Prostate gland (tissue), 2 donors: ENCODE measurements at regions not wholly inside any gene's neighbourhood (a gene's known extent, or its start where the extent isn't known, plus 50 kb on each side); places are given as distances from the start of the nearest gene placed in this dataset.

Source experiments
- DNase-seq: peaks from one replicate; pipeline ENCODE4 v3.0.0-alpha.2; 2019; ENCODE audit warnings: low spot score
- H3K27ac ChIP-seq, 2 donors: fragments of 200-600 bp; sonication (generic); 2 replicates each; pipeline ENCODE4 v1.5.1; 2017 to 2019
- H3K27me3 ChIP-seq: fragments of 200-600 bp; sonication (generic); replicated peaks from 2 replicates; pipeline ENCODE4 v1.5.1; 2019; ENCODE audit not compliant: insufficient read depth
- H3K36me3 ChIP-seq, 2 donors: fragments of 200-600 bp; sonication (generic); 1 replicate in 1 of 2; 2 replicates in 1 of 2; pipeline versions ENCODE4 v1.5.1 to v1.8.1; 2017 to 2019
- H3K4me1 ChIP-seq: fragments of 200-600 bp; sonication (generic); replicated peaks from 2 replicates; pipeline ENCODE4 v1.5.1; 2019
- H3K4me3 ChIP-seq, 2 donors: fragments of 200-600 bp; sonication (generic); 2 replicates each; pipeline ENCODE4 v1.5.1; 2017 to 2019
- H3K9me3 ChIP-seq: fragments of 200-600 bp; sonication (generic); 2 replicates; pipeline ENCODE4 v1.5.1; 2017
- POLR2A ChIP-seq: fragments of 450-650 bp; IDR thresholded peaks from one replicate; pipeline ENCODE4 v1.6.1; 2016; ENCODE audit warnings: antibody characterized with exemption, mild to moderate bottlenecking
- POLR2AphosphoS5 ChIP-seq: sonication (generic); formaldehyde crosslinking; IDR thresholded peaks from one replicate; pipeline ENCODE4 v1.6.1; 2017; ENCODE audit warnings: antibody characterized with exemption
- WGBS: methylation state at CpG from one replicate; pipeline ENCODE4 v1.1.5; 2018; 5-methylcytosine and 5-hydroxymethylcytosine counted together
- intact Hi-C: fragments of 100-400 bp; cut with DNase I; formaldehyde crosslinking; loops from one replicate; pipeline ENCODE4 v1.14.2; 2022
- TF ChIP-seq, protein P1 (sequence below), 4 experiments: fragments of 200-600 bp in 2 of 4; fragments of 450-650 bp in 2 of 4; sonication (generic) in 2 of 4; IDR thresholded peaks; 1 replicate in 3 of 4; 2 replicates in 1 of 4; pipeline ENCODE4 v1.5.1; 2016 to 2019; ENCODE audit warnings: antibody characterized with exemption in 4 of 4, mild to moderate bottlenecking in 2 of 4, moderate library complexity in 2 of 4

GRCh38 chr2:145022666-145023333 lies 502.9 kb upstream of the ZEB2 start:
- H3K27me3 ChIP-seq: no peaks in the 10 kb centered on the region
- intact Hi-C loops: no loop called here
- H3K36me3 ChIP-seq: no peaks in the 10 kb centered on the region
- no peak for DNase-seq
- H3K9me3 ChIP-seq: no peaks in the 10 kb centered on the region
- no peak overlapping the region for H3K27ac ChIP-seq
- 27% methylated on average over 5 of the region's 5 CpGs for WGBS
- TF ChIP-seq, protein P1, sequence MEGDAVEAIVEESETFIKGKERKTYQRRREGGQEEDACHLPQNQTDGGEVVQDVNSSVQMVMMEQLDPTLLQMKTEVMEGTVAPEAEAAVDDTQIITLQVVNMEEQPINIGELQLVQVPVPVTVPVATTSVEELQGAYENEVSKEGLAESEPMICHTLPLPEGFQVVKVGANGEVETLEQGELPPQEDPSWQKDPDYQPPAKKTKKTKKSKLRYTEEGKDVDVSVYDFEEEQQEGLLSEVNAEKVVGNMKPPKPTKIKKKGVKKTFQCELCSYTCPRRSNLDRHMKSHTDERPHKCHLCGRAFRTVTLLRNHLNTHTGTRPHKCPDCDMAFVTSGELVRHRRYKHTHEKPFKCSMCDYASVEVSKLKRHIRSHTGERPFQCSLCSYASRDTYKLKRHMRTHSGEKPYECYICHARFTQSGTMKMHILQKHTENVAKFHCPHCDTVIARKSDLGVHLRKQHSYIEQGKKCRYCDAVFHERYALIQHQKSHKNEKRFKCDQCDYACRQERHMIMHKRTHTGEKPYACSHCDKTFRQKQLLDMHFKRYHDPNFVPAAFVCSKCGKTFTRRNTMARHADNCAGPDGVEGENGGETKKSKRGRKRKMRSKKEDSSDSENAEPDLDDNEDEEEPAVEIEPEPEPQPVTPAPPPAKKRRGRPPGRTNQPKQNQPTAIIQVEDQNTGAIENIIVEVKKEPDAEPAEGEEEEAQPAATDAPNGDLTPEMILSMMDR (IDR thresholded peaks at IDR 0.05): no peak
- no peak for TF ChIP-seq POLR2AphosphoS5
- no peak for TF ChIP-seq POLR2A
- H3K4me1 ChIP-seq: no peaks in the 10 kb centered on the region
- no peak overlapping the region for H3K4me3 ChIP-seq

GRCh38 chr2:145021962-145022665 lies 502.2 kb upstream of the ZEB2 start:
- Histone ChIP-seq H3K27ac (no peak overlapping the region), H3K4me1 (no peaks in the 10 kb centered on the region), H3K9me3 (no peaks in the 10 kb centered on the region), H3K4me3 (no peak overlapping the region), H3K27me3 (no peaks in the 10 kb centered on the region), H3K36me3 (no peaks in the 10 kb centered on the region)
- WGBS: 54% methylated on average over 2 of the region's 2 CpGs
- intact Hi-C loops: no loop called here
- no peak for DNase-seq
- TF ChIP-seq POLR2A (no peak), POLR2AphosphoS5 (no peak)
- TF ChIP-seq, protein P1 (IDR thresholded peaks at IDR 0.05): no peak

DNA sequence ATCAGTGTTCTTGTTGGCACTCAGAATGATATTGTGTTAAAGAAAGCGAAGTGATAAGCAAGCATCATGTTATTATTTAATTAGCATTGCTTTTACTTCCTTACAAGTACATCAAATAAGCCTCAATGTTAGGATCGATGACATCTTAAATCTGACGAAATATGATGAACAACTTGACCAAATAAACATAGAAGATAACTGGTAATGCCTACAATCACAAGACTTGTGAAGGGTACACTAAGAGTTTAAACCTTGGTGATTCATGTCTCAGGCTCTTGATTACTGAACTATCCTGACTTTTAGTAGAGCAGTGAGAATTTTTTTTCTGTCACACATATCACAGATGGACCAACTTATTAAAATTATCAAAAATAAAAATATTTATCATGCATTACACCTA lies 500.8 kb upstream of the ZEB2 start:
- Histone ChIP-seq H3K36me3 (no peaks in the 10 kb centered on the region), H3K9me3 (no peaks in the 10 kb centered on the region), H3K27ac (no peak overlapping the region), H3K4me1 (no peaks in the 10 kb centered on the region), H3K27me3 (no peaks in the 10 kb centered on the region), H3K4me3 (no peak overlapping the region)
- TF ChIP-seq POLR2AphosphoS5 (no peak), POLR2A (no peak)
- TF ChIP-seq, protein P1 (IDR thresholded peaks at IDR 0.05): no peak
- intact Hi-C loops: no loop called here
- no peak for DNase-seq
- 96% methylated on average over 3 of the region's 3 CpGs for WGBS

DNA sequence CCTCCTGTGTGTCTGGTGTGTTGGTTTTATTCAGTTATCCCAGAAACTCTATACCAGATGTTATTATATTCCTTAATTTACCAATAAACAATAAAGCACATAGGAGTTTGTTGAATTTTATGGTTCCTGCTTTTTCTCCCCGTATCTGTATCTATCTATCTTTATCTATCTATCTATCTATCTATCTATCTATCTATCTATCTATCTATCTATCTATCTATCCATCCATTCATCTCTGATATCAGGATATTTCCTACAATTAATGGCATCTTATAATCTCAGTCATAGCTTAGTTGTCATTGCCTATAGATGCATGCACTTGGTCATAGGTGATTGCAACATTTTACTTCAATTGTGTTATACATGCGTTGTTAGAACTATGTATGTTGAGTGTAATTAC lies 500.2 kb upstream of the ZEB2 start:
- intact Hi-C loops: no loop called here
- Histone ChIP-seq H3K27ac (no peak overlapping the region), H3K4me1 (no peaks in the 10 kb centered on the region), H3K36me3 (no peaks in the 10 kb centered on the region), H3K4me3 (no peak overlapping the region), H3K27me3 (no peaks in the 10 kb centered on the region), H3K9me3 (no peaks in the 10 kb centered on the region)
- 97% methylated on average over 2 of the region's 2 CpGs for WGBS
- TF ChIP-seq POLR2A (no peak), POLR2AphosphoS5 (no peak)
- TF ChIP-seq, protein P1 (IDR thresholded peaks at IDR 0.05): no peak
- no peak for DNase-seq

DNA sequence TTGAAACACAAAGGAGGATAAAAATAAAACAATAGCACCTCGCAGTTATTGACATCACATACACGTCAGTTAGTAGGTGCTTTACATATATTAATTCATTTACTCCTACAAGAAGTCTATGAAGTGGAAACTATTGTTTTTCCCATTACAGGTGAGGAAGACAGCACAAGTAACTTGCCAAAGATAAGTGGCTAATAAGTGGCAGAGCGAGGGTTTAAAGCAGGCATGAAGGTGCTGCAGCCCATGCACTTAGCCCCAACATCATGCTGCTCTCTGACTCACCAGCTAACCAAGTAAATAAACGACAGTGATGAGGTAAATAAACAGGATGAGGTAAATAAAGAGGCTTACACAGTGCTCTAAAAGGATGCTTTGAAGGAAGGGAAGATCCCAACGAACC lies 498.6 kb upstream of the ZEB2 start:
- intact Hi-C loops: no loop called here
- Histone ChIP-seq H3K4me1 (no peaks in the 10 kb centered on the region), H3K36me3 (no peaks in the 10 kb centered on the region), H3K9me3 (no peaks in the 10 kb centered on the region), H3K27ac (no peak overlapping the region), H3K4me3 (no peak overlapping the region), H3K27me3 (no peaks in the 10 kb centered on the region)
- DNase-seq: no peak
- no peak for TF ChIP-seq POLR2A
- TF ChIP-seq, protein P1 (IDR thresholded peaks at IDR 0.05): no peak
- TF ChIP-seq POLR2AphosphoS5: no peak
- WGBS: 73% methylated on average over 5 of the region's 5 CpGs
